Upper lobe of left lung (tissue), 4 donors: ENCODE measurements at regions not wholly inside any gene's neighbourhood (a gene's known extent, or its start where the extent isn't known, plus 50 kb on each side); places are given as distances from the start of the nearest gene placed in this dataset.

Experiments
- CTCF ChIP-seq, 6 experiments: fragments of 450-650 bp in 4 of 6; fragments of 200-600 bp in 2 of 6; sonication (generic) in 2 of 6; IDR thresholded peaks; one replicate each; pipeline ENCODE4 v1.5.1; 2016 to 2019; ENCODE audit warnings: antibody characterized with exemption in 6 of 6
- EP300 ChIP-seq, 4 donors: sonication (generic); formaldehyde crosslinking; IDR thresholded peaks; one replicate each; pipeline ENCODE4 v1.5.1; 2017; ENCODE audit warnings: antibody characterized with exemption in 4 of 4, control low read depth in 2 of 4
- POLR2A ChIP-seq, 4 donors: fragments of 450-650 bp; IDR thresholded peaks; one replicate each; pipeline ENCODE4 v1.5.1; 2016 to 2017; ENCODE audit warnings: antibody characterized with exemption in 4 of 4, mild to moderate bottlenecking in 2 of 4
- POLR2AphosphoS5 ChIP-seq, 2 donors: sonication (generic); formaldehyde crosslinking; IDR thresholded peaks; one replicate each; pipeline ENCODE4 v1.5.1; 2017; ENCODE audit warnings: antibody characterized with exemption in 2 of 2

DNA sequence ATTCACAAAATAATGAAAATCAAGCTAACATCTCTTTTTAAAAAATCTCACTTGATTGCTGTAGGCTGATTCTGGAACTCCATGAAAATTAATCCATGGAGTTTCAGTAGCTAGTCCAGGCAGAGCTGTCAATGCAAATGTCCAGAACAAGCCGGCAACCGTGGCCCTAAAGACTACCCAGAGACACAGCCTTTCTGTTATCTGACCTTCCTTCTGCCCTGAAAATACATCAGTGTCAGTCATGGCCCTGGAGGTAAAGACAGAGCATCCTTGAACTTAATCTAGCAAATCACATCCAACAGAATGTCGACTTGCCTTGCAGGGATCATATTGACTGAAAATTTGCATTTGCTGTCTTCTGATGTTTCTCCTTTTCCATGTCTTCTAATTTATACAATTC, 887.4 kb upstream of the B3GALT2 start:
- TF ChIP-seq CTCF (IDR thresholded peaks at IDR 0.05) (no peak), POLR2A (IDR thresholded peaks at IDR 0.05) (no peak), EP300 (IDR thresholded peaks at IDR 0.05) (no peak), POLR2AphosphoS5 (IDR thresholded peaks at IDR 0.05) (no peak)
